CD4-positive, alpha-beta memory T cell (primary cell): ENCODE measurements at regions not wholly inside any gene's neighbourhood (a gene's known extent, or its start where the extent isn't known, plus 50 kb on each side); places are given as distances from the start of the nearest gene placed in this dataset.
"Not testable (repeated sequence)": the region's sequence is repeated elsewhere in the genome, so short reads cannot be mapped to it uniquely, and the experiment has no call there.

Experiments
- CTCF ChIA-PET: fragments of 350-600 bp; sonication (Branson Sonifier 250); formaldehyde crosslinking; loops from one replicate; lab custom pipeline; 2021; ENCODE audit warnings: inconsistent platforms; ENCODE audit not compliant: partially characterized antibody; lab: Charles Lee
- POLR2A ChIA-PET: fragments of 350-600 bp; sonication (Branson Sonifier 250); formaldehyde crosslinking; loops from one replicate; lab custom pipeline; 2021; ENCODE audit not compliant: partially characterized antibody; lab: Charles Lee
- DNase-seq, 5 donors: peaks; one replicate each; pipeline versions ENCODE4 v3.0.0 to v3.0.0-alpha.2; 2020 to 2022; ENCODE audit warnings: mixed read lengths in 1 of 5
- H3K27ac ChIP-seq: one replicate; pipeline ENCODE4 v1.7.0; 2013; ENCODE audit warnings: low read depth, low read length
- H3K27me3 ChIP-seq: 2 replicates; pipeline ENCODE4 v1.7.0; 2013; ENCODE audit warnings: mild to moderate bottlenecking, low read length, moderate library complexity; ENCODE audit not compliant: insufficient read depth
- H3K36me3 ChIP-seq: 2 replicates; pipeline ENCODE4 v1.7.0; 2013; ENCODE audit warnings: mild to moderate bottlenecking, low read length, moderate library complexity; ENCODE audit not compliant: insufficient read depth
- H3K4me1 ChIP-seq: 2 replicates; pipeline ENCODE4 v1.7.0; 2013; ENCODE audit warnings: mild to moderate bottlenecking, low read length, moderate library complexity; ENCODE audit not compliant: insufficient read depth
- H3K4me3 ChIP-seq, 2 donors: one replicate each; pipeline ENCODE4 v1.7.0; 2013; ENCODE audit warnings: low read length in 2 of 2, mild to moderate bottlenecking in 1 of 2
- H3K9me3 ChIP-seq, 2 donors: one replicate each; pipeline ENCODE4 v1.7.0; 2013; ENCODE audit warnings: low read length in 2 of 2, control low read depth in 1 of 2; ENCODE audit not compliant: control insufficient read depth in 1 of 2
- H3K27ac Mint-ChIP-seq, 7 donors: one replicate each; pipeline ENCODE4 v1.8.0; 2020 to 2021; ENCODE audit warnings: mixed read lengths in 7 of 7, mild to moderate bottlenecking in 6 of 7, inconsistent platforms in 3 of 7, moderate library complexity in 3 of 7
- H3K27me3 Mint-ChIP-seq, 2 donors: one replicate each; pipeline ENCODE4 v1.8.0; 2020 to 2021; ENCODE audit warnings: mixed read lengths in 2 of 2
- H3K36me3 Mint-ChIP-seq, 2 donors: one replicate each; pipeline ENCODE4 v1.8.0; 2020 to 2021; ENCODE audit warnings: mixed read lengths in 2 of 2, inconsistent platforms in 1 of 2, mild to moderate bottlenecking in 1 of 2
- H3K4me1 Mint-ChIP-seq, 4 donors: one replicate each; pipeline ENCODE4 v1.8.0; 2020 to 2021; ENCODE audit warnings: mixed read lengths in 4 of 4, mild to moderate bottlenecking in 1 of 4
- H3K4me3 Mint-ChIP-seq, 8 donors: one replicate each; pipeline ENCODE4 v1.8.0; 2020 to 2021; ENCODE audit warnings: mixed read lengths in 8 of 8, mild to moderate bottlenecking in 7 of 8, moderate library complexity in 6 of 8, inconsistent platforms in 3 of 8
- H3K9me3 Mint-ChIP-seq, 8 donors: one replicate each; pipeline ENCODE4 v1.8.0; 2020 to 2021; ENCODE audit warnings: mixed read lengths in 8 of 8, mild to moderate bottlenecking in 5 of 8, inconsistent platforms in 3 of 8, moderate library complexity in 1 of 8
- intact Hi-C: fragments of 100-400 bp; cut with micrococcal nuclease; formaldehyde crosslinking; loops from one replicate; pipeline ENCODE4 v1.15.1; 2023

GRCh38 chr10:90245623-90246022 is 544.2 kb downstream of the KIF20B start:
- H3K9me3 Mint-ChIP-seq: peaks cover 0 to 6% (median 0%) of the 10 kb centered on the region in 8 donors
- ChIA-PET POLR2A (no interaction called here), CTCF (no interaction called here)
- intact Hi-C loops: no loop called here
- no peak overlapping the region for H3K4me3 ChIP-seq
- H3K4me1 ChIP-seq: no peaks in the 10 kb centered on the region
- no peaks in the 10 kb centered on the region for H3K27me3 ChIP-seq
- no peak overlapping the region for H3K27ac Mint-ChIP-seq
- DNase-seq: no peak
- no peaks in the 10 kb centered on the region for H3K9me3 ChIP-seq
- H3K27me3 Mint-ChIP-seq: no peaks in the 10 kb centered on the region
- no peaks in the 10 kb centered on the region for H3K36me3 ChIP-seq
- H3K36me3 Mint-ChIP-seq: no peaks in the 10 kb centered on the region
- no peaks in the 10 kb centered on the region for H3K4me1 Mint-ChIP-seq
- no peak overlapping the region for H3K27ac ChIP-seq
- H3K4me3 Mint-ChIP-seq: no peak overlapping the region

GRCh38 chr10:90250784-90251183 is 549.4 kb downstream of the KIF20B start:
- H3K9me3 ChIP-seq, H3K27me3 Mint-ChIP-seq, H3K9me3 Mint-ChIP-seq, H3K36me3 ChIP-seq, DNase-seq, H3K27ac ChIP-seq, H3K4me3 Mint-ChIP-seq, CTCF ChIA-PET, H3K27me3 ChIP-seq, H3K4me3 ChIP-seq, POLR2A ChIA-PET, H3K36me3 Mint-ChIP-seq, H3K4me1 Mint-ChIP-seq, intact Hi-C loops, H3K27ac Mint-ChIP-seq, H3K4me1 ChIP-seq: not testable (repeated sequence)

GRCh38 chr10:90269699-90270098 is 568.3 kb downstream of the KIF20B start:
- Histone ChIP-seq H3K9me3 (no peaks in the 10 kb centered on the region), H3K27ac (no peak overlapping the region), H3K4me1 (no peaks in the 10 kb centered on the region), H3K27me3 (no peaks in the 10 kb centered on the region), H3K4me3 (no peak overlapping the region), H3K36me3 (no peaks in the 10 kb centered on the region)
- Mint-ChIP-seq H3K4me1 (no peaks in the 10 kb centered on the region), H3K36me3 (no peaks in the 10 kb centered on the region), H3K4me3 (no peak overlapping the region), H3K27me3 (no peaks in the 10 kb centered on the region), H3K27ac (no peak overlapping the region), H3K9me3 (peaks cover 0 to 5% (median under 1%) of the 10 kb centered on the region in 8 donors)
- CTCF ChIA-PET: interaction anchor here (1.4 kb wide), 1 partner anchor 9 kb away, joined by 3 read pairs; no protein-coding TSS in a partner anchor
- POLR2A ChIA-PET: no interaction called here
- intact Hi-C loops: no loop called here
- DNase-seq: no peak

- Mint-ChIP-seq H3K9me3 (peaks cover 0 to 3% (median 0%) of the 10 kb centered on the region in 8 donors), H3K4me1 (no peaks in the 10 kb centered on the region), H3K27ac (no peak overlapping the region), H3K4me3 (no peak overlapping the region), H3K36me3 (no peaks in the 10 kb centered on the region), H3K27me3 (no peaks in the 10 kb centered on the region)
- Histone ChIP-seq H3K27me3 (no peaks in the 10 kb centered on the region), H3K9me3 (no peaks in the 10 kb centered on the region), H3K4me3 (no peak overlapping the region), H3K36me3 (no peaks in the 10 kb centered on the region), H3K4me1 (no peaks in the 10 kb centered on the region), H3K27ac (no peak overlapping the region)
- ChIA-PET POLR2A (no interaction called here), CTCF (no interaction called here)
- intact Hi-C loops: no loop called here
- DNase-seq: no peak
Observed at GRCh38 chr10:90274721-90275468, 573.5 kb downstream of the KIF20B start.

- no peaks in the 10 kb centered on the region for H3K4me1 ChIP-seq
- Mint-ChIP-seq H3K4me1 (no peaks in the 10 kb centered on the region), H3K27ac (no peak overlapping the region), H3K4me3 (no peak overlapping the region), H3K36me3 (no peaks in the 10 kb centered on the region), H3K9me3 (peaks cover 0 to 5% (median 0%) of the 10 kb centered on the region in 8 donors), H3K27me3 (no peaks in the 10 kb centered on the region)
- POLR2A ChIA-PET: no interaction called here
- DNase-seq: no peak
- intact Hi-C loops: no loop called here
- H3K9me3 ChIP-seq: no peaks in the 10 kb centered on the region
- no peaks in the 10 kb centered on the region for H3K27me3 ChIP-seq
- no peak overlapping the region for H3K4me3 ChIP-seq
- H3K27ac ChIP-seq: no peak overlapping the region
- CTCF ChIA-PET: no interaction called here
- H3K36me3 ChIP-seq: no peaks in the 10 kb centered on the region
Observed at GRCh38 chr10:90276894-90277475, 575.6 kb downstream of the KIF20B start.

DNA sequence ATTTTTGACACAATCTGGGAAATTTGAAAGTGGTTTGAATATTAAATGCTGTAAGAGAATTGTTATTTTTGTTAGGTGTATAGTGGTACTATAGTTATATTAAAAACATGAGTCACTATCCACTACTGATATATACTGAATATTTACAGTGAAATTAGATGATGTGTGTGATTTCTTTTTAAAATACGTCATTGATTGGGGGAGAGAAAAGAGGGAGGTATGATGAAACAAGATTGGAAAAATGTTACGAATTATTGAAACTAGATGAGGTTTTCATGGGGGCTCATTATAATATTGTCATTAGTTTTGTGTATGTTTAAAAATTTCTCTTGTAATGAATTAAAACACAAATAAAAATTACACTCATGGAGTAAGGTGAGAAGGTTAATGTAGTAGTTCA is 571.4 kb downstream of the HTR7 start:
- no peak for DNase-seq
- ChIA-PET CTCF (no interaction called here), POLR2A (no interaction called here)
- no peak overlapping the region for H3K27ac ChIP-seq
- no peak overlapping the region for H3K4me3 ChIP-seq
- Mint-ChIP-seq H3K4me3 (no peak overlapping the region), H3K36me3 (no peaks in the 10 kb centered on the region), H3K9me3 (peaks cover 0 to 1% (median 0%) of the 10 kb centered on the region in 8 donors), H3K4me1 (no peaks in the 10 kb centered on the region), H3K27me3 (no peaks in the 10 kb centered on the region), H3K27ac (no peak overlapping the region)
- intact Hi-C loops: no loop called here
- H3K27me3 ChIP-seq: no peaks in the 10 kb centered on the region
- H3K36me3 ChIP-seq: no peaks in the 10 kb centered on the region
- no peaks in the 10 kb centered on the region for H3K4me1 ChIP-seq
- no peaks in the 10 kb centered on the region for H3K9me3 ChIP-seq

DNA sequence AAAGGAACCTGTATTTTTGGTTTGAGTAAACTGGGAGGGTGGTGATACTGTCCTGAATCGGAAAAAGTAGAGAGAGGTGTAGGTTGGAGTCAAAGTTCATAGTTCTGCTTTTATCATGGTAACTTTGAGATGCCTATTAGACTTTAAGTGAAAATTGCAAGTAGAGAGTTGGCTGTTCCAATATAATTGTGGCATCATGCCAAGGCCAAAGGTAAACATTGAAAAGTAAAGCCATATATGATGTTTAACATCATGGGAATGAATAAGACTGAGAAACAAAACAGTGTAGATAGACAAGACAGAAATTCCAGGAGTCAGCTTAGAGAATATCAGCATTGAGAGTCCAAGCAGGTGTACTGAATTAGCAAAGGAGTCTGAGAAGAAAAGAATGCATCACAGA is 570.9 kb downstream of the HTR7 start:
- ChIA-PET POLR2A (no interaction called here), CTCF (no interaction called here)
- H3K9me3 ChIP-seq: no peaks in the 10 kb centered on the region
- Mint-ChIP-seq H3K27me3 (no peaks in the 10 kb centered on the region), H3K27ac (no peak overlapping the region), H3K9me3 (peaks cover 0 to 1% (median 0%) of the 10 kb centered on the region in 8 donors), H3K4me3 (no peak overlapping the region), H3K36me3 (no peaks in the 10 kb centered on the region), H3K4me1 (no peaks in the 10 kb centered on the region)
- no peaks in the 10 kb centered on the region for H3K36me3 ChIP-seq
- no peaks in the 10 kb centered on the region for H3K27me3 ChIP-seq
- no peak overlapping the region for H3K27ac ChIP-seq
- H3K4me1 ChIP-seq: no peaks in the 10 kb centered on the region
- H3K4me3 ChIP-seq: no peak overlapping the region
- DNase-seq: no peak
- intact Hi-C loops: no loop called here
